ENCODE measurements at regions not wholly inside any gene's neighbourhood (a gene's known extent, or its start where the extent isn't known, plus 50 kb on each side); places are given as distances from the start of the nearest gene placed in this dataset.

- no peak for TF ChIP-seq EP300 (IDR thresholded peaks at IDR 0.05; ENCODE audit: borderline replicate concordance)
- TF ChIP-seq EGR1 (IDR thresholded peaks at IDR 0.05) = no peak
- no peak for TF ChIP-seq REST (IDR thresholded peaks at IDR 0.05; ENCODE audit: low read depth)
- no peak for TF ChIP-seq CREB1 (IDR thresholded peaks at IDR 0.05; ENCODE audit: low read depth)
- no peak for TF ChIP-seq ZBTB7A (IDR thresholded peaks at IDR 0.05; ENCODE audit: low read depth)
- TF ChIP-seq, protein P1, sequence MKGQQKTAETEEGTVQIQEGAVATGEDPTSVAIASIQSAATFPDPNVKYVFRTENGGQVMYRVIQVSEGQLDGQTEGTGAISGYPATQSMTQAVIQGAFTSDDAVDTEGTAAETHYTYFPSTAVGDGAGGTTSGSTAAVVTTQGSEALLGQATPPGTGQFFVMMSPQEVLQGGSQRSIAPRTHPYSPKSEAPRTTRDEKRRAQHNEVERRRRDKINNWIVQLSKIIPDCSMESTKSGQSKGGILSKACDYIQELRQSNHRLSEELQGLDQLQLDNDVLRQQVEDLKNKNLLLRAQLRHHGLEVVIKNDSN (IDR thresholded peaks at IDR 0.05) = no peak
- no peak for TF ChIP-seq RAD21 (IDR thresholded peaks at IDR 0.05; ENCODE audit: low read depth)
- TF ChIP-seq, protein P2, sequence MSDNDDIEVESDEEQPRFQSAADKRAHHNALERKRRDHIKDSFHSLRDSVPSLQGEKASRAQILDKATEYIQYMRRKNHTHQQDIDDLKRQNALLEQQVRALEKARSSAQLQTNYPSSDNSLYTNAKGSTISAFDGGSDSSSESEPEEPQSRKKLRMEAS (IDR thresholded peaks at IDR 0.05) = no peak
- TF ChIP-seq YY1 (IDR thresholded peaks at IDR 0.05; ENCODE audit: low read depth) = no peak
- no peak for TF ChIP-seq TAF1 (IDR thresholded peaks at IDR 0.05; ENCODE audit: low read depth)
These were observed 374.2 kb upstream of the PROX1 start for GRCh38 chr1:213613549-213613948.

All from Ishikawa (cell line).